ENCODE measurements at regions not wholly inside any gene's neighbourhood (a gene's known extent, or its start where the extent isn't known, plus 50 kb on each side); places are given as distances from the start of the nearest gene placed in this dataset.
"Not testable (repeated sequence)": the region's sequence is repeated elsewhere in the genome, so short reads cannot be mapped to it uniquely, and the experiment has no call there.

- not testable (repeated sequence) for DNase-seq
Observed at GRCh38 chr16:88188171-88188895, 194.4 kb upstream of the ZNF469 start.

- DNase-seq = not testable (repeated sequence)
Observed at GRCh38 chr16:88190592-88191095, 192.1 kb upstream of the ZNF469 start.

- DNase-seq = not testable (repeated sequence)
Observed at GRCh38 chr16:88191168-88191567, 191.6 kb upstream of the ZNF469 start.

GRCh38 chr16:88192601-88193000 is 190.2 kb upstream of the ZNF469 start:
- DNase-seq = no peak

GRCh38 chr16:88193706-88194396 is 188.9 kb upstream of the ZNF469 start:
- DNase-seq = not testable (repeated sequence)

GRCh38 chr16:88194397-88195268 is 188.1 kb upstream of the ZNF469 start:
- no peak for DNase-seq

GRCh38 chr16:88195269-88195705 is 187.5 kb upstream of the ZNF469 start:
- no peak for DNase-seq

- no peak for DNase-seq
Observed at GRCh38 chr16:88195911-88196465, 186.8 kb upstream of the ZNF469 start.

GRCh38 chr16:88196471-88197400 is 186.0 kb upstream of the ZNF469 start:
- no peak for DNase-seq

- no peak for DNase-seq
Observed at GRCh38 chr16:88197481-88198456, 185.0 kb upstream of the ZNF469 start.

GRCh38 chr16:88198457-88199295 is 184.1 kb upstream of the ZNF469 start:
- DNase-seq = not testable (repeated sequence)

- not testable (repeated sequence) for DNase-seq
Observed at GRCh38 chr16:88199296-88200153, 183.2 kb upstream of the ZNF469 start.

- not testable (repeated sequence) for DNase-seq
Observed at GRCh38 chr16:88200154-88200895, 182.4 kb upstream of the ZNF469 start.

- DNase-seq = no peak
Observed at GRCh38 chr16:88200896-88201185, 181.9 kb upstream of the ZNF469 start.

- DNase-seq = not testable (repeated sequence)
Observed at GRCh38 chr16:88201611-88202010, 181.1 kb upstream of the ZNF469 start.

GRCh38 chr16:88202207-88202745 is 180.5 kb upstream of the ZNF469 start:
- DNase-seq = no peak

Data from T1000 (cell line).